ENCODE measurements at regions not wholly inside any gene's neighbourhood (a gene's known extent, or its start where the extent isn't known, plus 50 kb on each side); places are given as distances from the start of the nearest gene placed in this dataset.

- DNase-seq: no peak
- Histone ChIP-seq H3K9me3 (no peaks in the 10 kb centered on the region), H3K36me3 (ENCODE audit: low read depth, missing control alignments) (no peaks in the 10 kb centered on the region), H3K4me1 (no peaks in the 10 kb centered on the region), H3K27me3 (no peaks in the 10 kb centered on the region), H3K27ac (no peak overlapping the region), H3K4me3 (no peak overlapping the region)
- intact Hi-C loops (cut with DNase I; ENCODE audit: low total_unique reads): no loop called here
- TF ChIP-seq CTCF (IDR thresholded peaks at IDR 0.05): no peak
- no peak for TF ChIP-seq POLR2A (IDR thresholded peaks at IDR 0.05)
- 70 to 71% methylated on average over 6 of the region's 6 CpGs for WGBS, 2 donors
Observed at GRCh38 chr16:5459863-5460262, 362.3 kb upstream of the EEF2KMT start.

GRCh38 chr16:5455110-5455509, 357.5 kb upstream of the EEF2KMT start:
- no peaks in the 10 kb centered on the region for H3K9me3 ChIP-seq
- TF ChIP-seq CTCF (IDR thresholded peaks at IDR 0.05) (no peak), POLR2A (IDR thresholded peaks at IDR 0.05) (no peak)
- no peaks in the 10 kb centered on the region for H3K27me3 ChIP-seq
- no peak for DNase-seq
- H3K27ac ChIP-seq: no peak overlapping the region
- 76 to 81% methylated on average over 1 of the region's 1 CpG for WGBS, 2 donors
- intact Hi-C loops (cut with DNase I; ENCODE audit: low total_unique reads): no loop called here
- no peaks in the 10 kb centered on the region for H3K4me1 ChIP-seq
- H3K4me3 ChIP-seq: no peak overlapping the region
- H3K36me3 ChIP-seq (ENCODE audit: low read depth, missing control alignments): no peaks in the 10 kb centered on the region

- no peaks in the 10 kb centered on the region for H3K9me3 ChIP-seq
- no peaks in the 10 kb centered on the region for H3K27me3 ChIP-seq
- no peaks in the 10 kb centered on the region for H3K4me1 ChIP-seq
- DNase-seq: no peak
- TF ChIP-seq POLR2A (IDR thresholded peaks at IDR 0.05): no peak
- no peak for TF ChIP-seq CTCF (IDR thresholded peaks at IDR 0.05)
- no peak overlapping the region for H3K4me3 ChIP-seq
- no peaks in the 10 kb centered on the region for H3K36me3 ChIP-seq (ENCODE audit: low read depth, missing control alignments)
- intact Hi-C loops (cut with DNase I; ENCODE audit: low total_unique reads): no loop called here
- H3K27ac ChIP-seq: no peak overlapping the region
Observed at GRCh38 chr16:5454349-5454748, 356.8 kb upstream of the EEF2KMT start.

- no peaks in the 10 kb centered on the region for H3K36me3 ChIP-seq (ENCODE audit: low read depth, missing control alignments)
- no peaks in the 10 kb centered on the region for H3K9me3 ChIP-seq
- H3K4me1 ChIP-seq: no peaks in the 10 kb centered on the region
- intact Hi-C loops (cut with DNase I; ENCODE audit: low total_unique reads): no loop called here
- no peak for DNase-seq
- 59 to 62% methylated on average over 7 of the region's 7 CpGs for whole genome bisulfite sequencing, 2 donors
- no peak overlapping the region for H3K4me3 ChIP-seq
- no peaks in the 10 kb centered on the region for H3K27me3 ChIP-seq
- no peak for TF ChIP-seq POLR2A (IDR thresholded peaks at IDR 0.05)
- TF ChIP-seq CTCF (IDR thresholded peaks at IDR 0.05): no peak
- H3K27ac ChIP-seq: no peak overlapping the region
Observed at GRCh38 chr16:5451641-5452040, 354.0 kb upstream of the EEF2KMT start.

GRCh38 chr16:5450409-5451104, 353.0 kb upstream of the EEF2KMT start:
- 39 to 44% methylated on average over 15 of the region's 15 CpGs for WGBS, 2 donors
- DNase-seq: no peak
- H3K27me3 ChIP-seq: no peaks in the 10 kb centered on the region
- no peaks in the 10 kb centered on the region for H3K9me3 ChIP-seq
- no peak overlapping the region for H3K27ac ChIP-seq
- H3K4me1 ChIP-seq: no peaks in the 10 kb centered on the region
- TF ChIP-seq CTCF (IDR thresholded peaks at IDR 0.05) (no peak), POLR2A (IDR thresholded peaks at IDR 0.05) (no peak)
- intact Hi-C loops (cut with DNase I; ENCODE audit: low total_unique reads): no loop called here
- no peaks in the 10 kb centered on the region for H3K36me3 ChIP-seq (ENCODE audit: low read depth, missing control alignments)
- no peak overlapping the region for H3K4me3 ChIP-seq
